Medulla oblongata (tissue), 1 donor: ENCODE measurements at regions not wholly inside any gene's neighbourhood (a gene's known extent, or its start where the extent isn't known, plus 50 kb on each side); places are given as distances from the start of the nearest gene placed in this dataset.

Experiments
- DNase-seq: peaks from one replicate; pipeline ENCODE4 v3.0.0-alpha.2; 2015; ENCODE audit errors: extremely low spot score

GRCh38 chr5:21694567-21694966 lies 1158.6 kb downstream of the CDH12 start:
- DNase-seq = no peak

GRCh38 chr5:21693591-21693990 lies 1159.6 kb downstream of the CDH12 start:
- no peak for DNase-seq

- DNase-seq = no peak
Measured at GRCh38 chr5:21689587-21689986, 1163.6 kb downstream of the CDH12 start.

GRCh38 chr5:21688655-21689054 lies 1164.5 kb downstream of the CDH12 start:
- DNase-seq = no peak

- no peak for DNase-seq
Measured at GRCh38 chr5:21687621-21688020, 1165.5 kb downstream of the CDH12 start.

- DNase-seq = no peak
Measured at GRCh38 chr5:21686706-21687105, 1166.4 kb downstream of the CDH12 start.

- no peak for DNase-seq
Measured at GRCh38 chr5:21685522-21685921, 1167.6 kb downstream of the CDH12 start.

GRCh38 chr5:21684992-21685391 lies 1168.2 kb downstream of the CDH12 start:
- DNase-seq = no peak

GRCh38 chr5:21681911-21682310 lies 1171.2 kb downstream of the CDH12 start:
- DNase-seq = no peak

GRCh38 chr5:21680641-21681040 lies 1172.5 kb downstream of the CDH12 start:
- DNase-seq = no peak

GRCh38 chr5:21680196-21680595 lies 1172.9 kb downstream of the CDH12 start:
- no peak for DNase-seq

- DNase-seq = no peak
Measured at GRCh38 chr5:21678526-21678925, 1174.6 kb downstream of the CDH12 start.

GRCh38 chr5:21672911-21673310 lies 1180.2 kb downstream of the CDH12 start:
- DNase-seq = no peak

- DNase-seq = no peak
Measured at GRCh38 chr5:21672360-21672759, 1180.8 kb downstream of the CDH12 start.

- DNase-seq = no peak
Measured at GRCh38 chr5:21665524-21665923, 1187.6 kb downstream of the CDH12 start.

GRCh38 chr5:21663082-21663481 lies 1190.1 kb downstream of the CDH12 start:
- DNase-seq = no peak

GRCh38 chr5:21661184-21661583 lies 1192.0 kb downstream of the CDH12 start:
- no peak for DNase-seq

- no peak for DNase-seq
Measured at GRCh38 chr5:21654556-21654955, 1198.6 kb downstream of the CDH12 start.

- no peak for DNase-seq
Measured at GRCh38 chr5:21649969-21650368, 1203.2 kb downstream of the CDH12 start.

GRCh38 chr5:21646469-21646868 lies 1206.7 kb downstream of the CDH12 start:
- no peak for DNase-seq

GRCh38 chr5:21644032-21644431 lies 1209.1 kb downstream of the CDH12 start:
- DNase-seq = no peak

GRCh38 chr5:21642312-21642711 lies 1210.8 kb downstream of the CDH12 start:
- no peak for DNase-seq

GRCh38 chr5:21623831-21624230 lies 1229.3 kb downstream of the CDH12 start:
- no peak for DNase-seq

- no peak for DNase-seq
Measured at GRCh38 chr5:21615195-21615765, 1237.9 kb downstream of the CDH12 start.
